ENCODE measurements at regions not wholly inside any gene's neighbourhood (a gene's known extent, or its start where the extent isn't known, plus 50 kb on each side); places are given as distances from the start of the nearest gene placed in this dataset.

DNA sequence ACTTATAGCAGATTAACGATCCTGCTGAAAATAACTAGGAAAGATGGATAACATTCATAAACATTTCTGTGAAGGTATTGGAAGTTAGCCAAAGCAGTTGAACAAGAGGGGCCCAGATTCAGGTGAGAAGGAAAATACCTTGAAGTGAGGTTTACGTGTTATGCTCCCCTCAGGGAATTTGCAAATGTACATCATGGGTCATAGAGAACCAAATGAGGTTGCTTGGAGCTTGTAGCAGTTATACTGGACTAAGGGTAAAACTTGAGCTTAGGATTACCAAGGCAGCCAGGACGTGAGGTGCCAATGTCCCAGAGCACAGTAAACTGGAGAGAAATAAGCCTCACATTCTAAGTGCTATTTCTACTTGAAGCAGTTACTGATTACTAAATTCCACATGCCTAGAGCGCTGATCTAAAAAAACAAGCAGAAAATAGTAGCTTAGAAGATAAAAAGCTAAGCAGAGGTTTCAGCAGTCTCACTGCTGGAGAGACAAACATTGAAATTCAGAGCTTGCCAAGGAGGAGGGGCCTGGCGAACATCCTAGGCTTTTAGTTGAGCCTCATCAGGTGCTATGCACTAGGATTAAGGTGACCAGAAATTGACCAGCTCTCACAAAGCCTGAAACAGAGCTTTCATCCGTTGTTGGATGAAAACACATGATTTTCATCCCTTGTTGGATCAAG is 136.7 kb upstream of the FAM20A start:
- no peak for DNase-seq

DNA sequence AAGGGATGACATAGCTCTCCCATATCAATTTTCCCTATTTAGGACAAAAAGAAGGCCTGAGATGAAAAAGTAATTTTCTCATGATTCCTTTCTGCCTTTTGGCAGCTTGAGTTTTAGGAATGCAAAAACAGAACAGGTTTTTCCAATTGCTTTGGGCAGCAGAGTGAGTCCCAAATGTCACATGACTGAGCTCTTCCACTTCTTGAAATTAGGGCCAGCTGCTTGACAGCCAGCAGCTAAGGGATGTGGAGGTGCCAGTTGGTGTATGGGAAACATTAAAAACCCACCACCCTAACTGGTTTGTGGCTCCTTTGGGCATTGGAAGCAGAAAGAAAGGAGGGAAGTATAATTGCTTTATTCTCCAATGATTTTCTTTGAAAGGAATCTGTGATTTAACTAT is 133.8 kb upstream of the FAM20A start:
- no peak for DNase-seq

DNA sequence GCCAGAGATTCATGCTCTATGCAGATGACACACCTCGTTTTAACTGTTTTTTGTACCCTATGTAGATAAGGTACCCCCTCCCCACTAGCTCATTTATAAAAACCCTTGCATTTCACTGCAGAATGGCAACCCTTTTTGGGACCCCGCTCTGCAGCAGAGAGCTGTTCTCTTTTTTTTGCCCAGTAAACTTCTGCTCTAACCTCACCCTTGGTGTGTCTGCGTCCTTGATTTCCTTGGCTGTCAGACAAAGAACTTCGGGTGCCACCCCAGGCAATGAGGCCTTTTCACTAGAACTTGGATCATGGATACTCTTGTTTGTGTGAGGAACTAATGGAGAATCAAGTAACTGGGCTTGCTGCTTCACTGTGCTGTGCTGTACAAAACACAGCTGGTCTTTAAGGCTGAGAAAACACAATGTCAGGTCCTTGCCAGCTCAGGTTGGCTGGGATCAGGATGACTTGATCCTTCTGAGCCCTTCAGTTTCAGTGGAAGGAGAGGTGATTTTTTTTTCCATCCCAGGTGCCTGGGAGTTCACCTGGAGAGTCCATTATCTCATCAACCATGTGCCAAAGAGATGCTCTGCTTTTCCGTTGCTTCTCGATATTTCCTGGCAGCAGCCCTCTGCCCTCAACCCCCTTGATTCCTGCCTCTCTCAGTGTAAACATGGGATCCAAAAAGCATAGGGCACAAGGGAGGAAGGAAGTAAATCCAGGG is 133.2 kb upstream of the FAM20A start:
- no peak for DNase-seq

DNA sequence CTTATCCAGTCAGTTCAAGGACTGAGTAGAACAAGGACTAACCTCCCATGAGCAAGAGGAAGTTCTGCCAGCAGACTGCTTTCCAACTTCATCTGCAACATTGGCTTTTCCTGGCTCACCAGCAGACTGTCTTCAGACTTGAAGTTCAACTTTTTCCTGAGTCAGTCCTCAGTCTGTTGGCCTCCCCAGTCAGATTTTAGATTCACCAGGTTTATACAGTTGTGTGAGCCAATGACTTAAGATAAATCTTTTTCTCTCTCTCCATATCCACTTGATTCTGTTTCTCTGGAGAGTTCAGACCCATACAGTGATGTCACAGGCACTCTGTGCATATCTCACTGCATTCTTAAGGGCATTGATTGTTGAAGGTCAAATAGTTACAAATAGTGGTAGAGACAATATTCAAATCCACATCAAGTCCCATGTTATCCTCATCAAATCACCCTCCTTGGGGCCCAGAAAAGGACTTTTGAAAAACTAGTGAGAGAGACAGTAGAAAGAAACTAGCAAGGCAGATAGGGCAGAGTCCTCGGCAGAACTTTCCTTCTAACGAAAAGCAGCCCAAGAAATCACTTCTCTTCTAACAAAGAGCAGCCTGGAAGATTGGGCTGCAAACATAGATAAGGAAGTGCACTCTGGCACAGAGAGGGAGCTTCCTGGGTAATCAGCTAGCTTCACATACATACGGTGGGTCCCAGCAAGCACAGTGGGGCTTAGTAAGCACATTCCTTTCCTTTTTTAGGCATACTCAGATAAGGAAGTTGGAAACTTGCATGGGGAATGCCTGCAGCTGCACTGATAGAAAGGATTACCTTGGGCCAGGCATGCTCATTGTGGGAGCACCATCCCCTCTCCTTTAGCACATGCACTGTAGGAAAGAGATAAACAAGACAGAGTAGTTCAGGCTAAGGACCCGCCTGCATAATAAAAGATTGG is 132.3 kb upstream of the FAM20A start:
- DNase-seq: no peak

DNA sequence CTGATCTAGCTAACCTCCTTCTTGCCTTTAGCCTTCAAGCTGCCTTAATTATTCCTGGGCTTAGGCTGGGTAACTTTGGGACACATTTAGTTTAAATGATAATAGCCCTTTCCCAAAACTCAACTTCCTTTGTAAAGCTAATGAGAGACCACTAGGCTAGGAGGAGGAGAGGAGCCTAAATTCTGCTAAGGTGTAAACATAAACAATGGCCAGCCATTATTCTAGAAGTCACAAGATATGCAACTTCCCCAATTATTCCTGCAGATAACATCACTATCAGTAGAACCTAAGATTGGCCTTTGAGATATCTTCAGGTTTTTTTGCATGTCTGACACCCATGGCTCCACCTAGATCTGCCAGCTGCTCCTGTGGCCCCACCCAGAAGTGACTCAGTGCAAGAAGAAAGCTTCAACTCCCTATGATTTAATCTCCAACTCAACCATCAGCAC is 131.2 kb upstream of the FAM20A start:
- DNase-seq: no peak

DNA sequence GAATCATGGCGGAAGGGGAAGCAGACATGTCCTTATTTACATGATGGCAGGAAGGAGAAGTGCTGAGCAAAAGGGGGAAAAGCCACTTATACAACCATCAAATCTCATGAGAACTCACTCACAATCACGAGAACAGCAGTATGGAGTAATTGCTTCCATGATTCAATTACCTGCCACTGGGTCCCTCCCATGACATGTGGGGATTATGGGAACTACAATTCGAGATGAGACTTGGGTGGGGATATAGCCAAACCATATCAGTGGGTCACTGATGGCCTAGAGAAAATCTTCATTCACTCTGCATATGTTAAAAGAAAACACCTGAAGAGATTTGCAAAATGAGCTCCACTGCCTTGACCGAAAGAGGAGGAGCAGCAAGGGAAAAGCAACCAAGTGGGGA is 130.3 kb upstream of the FAM20A start:
- no peak for DNase-seq

DNA sequence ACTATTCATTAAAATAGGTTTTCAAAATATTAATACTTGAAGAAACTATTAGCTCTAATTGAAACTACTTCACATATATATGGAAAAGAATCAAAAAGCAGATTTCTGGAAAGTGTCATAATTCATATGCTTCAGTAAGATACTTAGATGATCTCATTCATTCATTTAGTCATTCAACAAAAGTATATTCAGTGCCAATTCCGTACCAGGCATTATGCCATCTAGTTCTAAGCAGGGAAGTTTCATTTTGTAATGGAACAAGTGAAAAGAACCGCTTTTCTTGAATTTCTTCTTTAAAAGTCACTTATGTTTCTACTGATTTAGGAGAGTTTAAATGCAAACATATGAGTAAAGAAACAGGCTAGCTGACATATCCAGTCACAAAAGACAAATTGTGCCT is 118.3 kb upstream of the FAM20A start:
- no peak for DNase-seq

DNA sequence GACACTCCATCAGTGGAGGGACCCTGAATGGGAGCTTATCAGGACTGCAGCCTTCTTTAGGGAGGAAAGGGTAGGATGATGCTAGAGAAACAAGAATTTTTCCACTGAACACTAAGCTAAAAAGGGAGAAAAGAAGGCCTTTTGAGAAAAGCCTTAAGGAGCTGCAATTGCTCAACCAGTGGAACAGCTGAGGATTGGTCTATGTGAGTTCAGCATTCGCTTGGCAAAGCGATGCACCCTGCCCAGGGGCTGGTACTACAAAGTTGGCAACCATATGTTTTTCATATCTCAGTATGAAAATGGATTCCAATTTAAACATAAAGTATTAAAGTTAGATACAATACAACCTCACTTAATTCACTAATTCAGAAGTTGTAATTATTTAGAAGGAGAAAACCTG is 117.8 kb upstream of the FAM20A start:
- DNase-seq: no peak

DNA sequence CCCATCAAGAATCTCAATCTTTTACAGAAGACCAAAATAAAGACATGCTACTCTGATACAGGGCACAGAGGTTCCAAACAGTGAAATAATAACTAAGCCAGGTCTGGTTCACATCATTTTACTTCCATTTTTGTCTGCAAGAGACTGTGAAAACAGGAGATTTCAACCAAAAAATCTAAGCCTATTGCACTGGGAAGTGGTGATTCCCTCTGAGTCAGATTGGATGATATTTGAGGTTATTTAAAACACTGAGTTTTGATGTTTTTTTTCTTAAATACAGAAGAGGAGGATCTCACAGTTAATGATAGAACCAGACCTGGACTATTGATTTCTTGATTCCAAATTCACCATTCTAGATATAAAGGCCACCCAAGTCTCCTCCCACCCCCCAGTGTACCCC is 117.3 kb upstream of the FAM20A start:
- no peak for DNase-seq

DNA sequence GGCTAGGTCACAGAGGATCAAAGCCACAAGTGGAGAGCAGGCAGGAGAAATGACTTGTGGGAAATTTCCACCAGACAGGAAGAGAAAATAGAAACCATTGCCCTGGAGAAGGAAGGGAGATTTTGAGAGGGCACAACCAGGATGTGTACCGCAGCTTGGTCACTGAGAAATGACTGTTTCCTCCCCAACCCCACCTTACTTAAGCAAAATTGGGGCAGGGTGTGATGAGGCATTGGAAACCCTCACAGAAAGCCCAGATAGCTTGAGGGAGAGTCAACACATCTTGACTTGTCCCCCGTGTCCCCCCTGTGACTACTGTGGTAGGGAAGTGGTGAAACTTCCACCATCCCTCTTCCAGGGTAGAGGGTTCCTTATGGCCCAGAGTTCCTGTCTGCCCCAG is 113.5 kb upstream of the FAM20A start:
- no peak for DNase-seq

DNA sequence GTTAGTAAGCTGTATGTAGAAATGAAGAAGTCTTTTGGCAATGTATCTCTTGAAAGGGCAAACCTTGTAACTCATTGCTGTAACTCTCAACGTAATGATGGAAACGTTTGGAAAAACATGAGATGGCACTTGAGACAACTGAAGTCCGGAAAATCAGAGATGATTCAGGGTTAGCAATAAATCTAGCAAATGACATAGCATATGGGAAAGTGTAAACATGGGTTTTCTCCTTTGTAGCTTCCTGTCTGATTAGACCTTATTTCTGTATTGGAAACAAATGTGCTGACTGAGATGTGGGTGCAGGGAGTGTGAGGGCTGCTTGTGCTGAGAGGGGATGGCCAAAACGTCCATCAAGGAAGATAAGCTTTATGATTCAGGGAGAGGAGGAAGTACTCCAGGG is 110.7 kb upstream of the FAM20A start:
- no peak for DNase-seq

DNA sequence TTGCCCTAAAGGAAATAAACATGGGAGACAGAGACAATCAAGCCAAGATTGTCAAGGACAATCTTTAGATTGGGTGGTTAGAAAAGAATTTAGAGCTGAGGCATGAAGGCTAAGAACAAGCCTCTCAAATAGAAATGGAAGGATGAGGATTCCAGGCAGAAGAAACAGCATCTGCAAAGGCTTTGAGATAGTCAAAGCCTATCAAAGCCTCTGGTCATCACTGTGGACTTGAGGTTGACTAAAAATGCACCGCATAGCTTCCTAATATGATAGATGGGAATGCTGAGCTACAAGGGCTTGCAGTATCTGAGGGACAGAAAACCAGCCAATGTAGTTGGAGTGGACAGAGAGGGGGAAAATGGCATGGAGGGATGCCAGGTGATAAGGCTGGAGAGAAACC is 109.8 kb upstream of the FAM20A start:
- no peak for DNase-seq

DNA sequence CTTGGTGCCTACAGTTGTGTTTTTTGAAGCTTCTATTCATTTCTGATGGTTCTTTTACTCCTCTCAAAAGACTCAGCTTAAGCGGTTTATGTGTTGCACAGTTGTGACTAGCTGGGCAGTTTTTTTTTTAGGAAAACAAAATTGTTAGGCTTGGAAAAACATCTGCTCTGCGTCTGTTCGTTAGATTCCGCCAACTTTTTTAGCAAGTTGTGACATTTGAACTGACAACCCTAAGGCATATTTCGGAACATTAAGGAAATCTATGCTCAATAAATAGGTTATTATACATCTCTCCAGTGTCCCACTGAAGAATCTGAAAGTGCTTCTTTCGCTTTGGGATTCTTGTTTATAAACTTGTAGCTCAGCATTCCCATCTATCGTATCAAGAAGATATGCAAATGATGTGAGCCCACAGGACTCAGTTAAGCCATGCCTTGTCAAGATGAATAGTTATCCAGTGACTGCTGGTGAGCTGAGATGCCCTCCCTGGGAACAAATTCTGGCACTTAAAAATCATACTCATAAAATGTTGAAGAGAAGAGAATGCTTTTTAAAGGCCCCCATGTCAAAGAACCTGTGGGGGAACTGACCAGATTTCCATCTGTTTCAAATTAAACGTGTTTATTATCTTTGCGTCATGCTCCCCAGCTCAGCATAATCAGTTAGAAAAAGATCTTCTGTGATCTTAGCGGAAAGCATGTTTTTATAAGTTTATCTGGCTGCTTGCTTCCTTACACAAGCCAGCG is 109.0 kb upstream of the FAM20A start:
- no peak for DNase-seq

DNA sequence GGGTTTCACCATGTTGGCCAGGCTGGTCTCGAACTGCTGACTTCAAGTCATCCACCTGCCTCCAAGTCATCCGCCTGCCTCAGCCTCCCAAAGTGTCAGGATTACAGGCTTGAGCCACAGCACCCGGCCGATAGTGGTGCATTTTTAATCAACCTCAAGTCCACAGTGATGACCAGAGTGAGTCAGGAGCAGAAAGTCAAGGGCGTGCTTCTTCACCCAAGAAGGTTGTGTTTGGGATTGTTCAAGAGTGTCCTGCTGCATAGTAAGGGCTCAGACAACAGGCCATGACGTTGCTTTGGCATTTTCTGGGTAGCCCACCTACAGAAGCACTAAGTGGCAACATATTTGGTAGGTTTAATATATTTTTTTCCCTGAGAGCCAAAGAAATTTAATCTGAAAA is 108.3 kb upstream of the FAM20A start:
- no peak for DNase-seq

DNA sequence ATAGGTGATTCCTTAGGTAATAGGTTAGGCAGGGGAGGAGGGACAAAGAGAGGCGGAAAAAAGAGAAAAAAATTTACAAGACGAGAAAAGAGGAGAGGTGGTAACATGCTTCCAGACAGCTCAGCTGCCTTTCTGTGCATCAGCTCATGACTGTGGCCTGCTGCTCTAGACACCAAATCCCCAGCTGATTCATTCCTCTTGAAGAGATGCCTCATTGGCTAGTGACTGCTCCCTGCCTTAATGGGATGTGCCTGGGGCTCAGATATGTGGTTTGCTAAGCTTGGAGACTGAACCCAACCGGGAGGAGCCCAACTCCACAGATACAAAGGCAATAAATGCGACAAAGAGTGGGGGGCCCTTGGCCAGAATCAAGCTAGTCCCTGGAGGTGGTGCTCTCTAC is 105.9 kb upstream of the FAM20A start:
- no peak for DNase-seq

DNA sequence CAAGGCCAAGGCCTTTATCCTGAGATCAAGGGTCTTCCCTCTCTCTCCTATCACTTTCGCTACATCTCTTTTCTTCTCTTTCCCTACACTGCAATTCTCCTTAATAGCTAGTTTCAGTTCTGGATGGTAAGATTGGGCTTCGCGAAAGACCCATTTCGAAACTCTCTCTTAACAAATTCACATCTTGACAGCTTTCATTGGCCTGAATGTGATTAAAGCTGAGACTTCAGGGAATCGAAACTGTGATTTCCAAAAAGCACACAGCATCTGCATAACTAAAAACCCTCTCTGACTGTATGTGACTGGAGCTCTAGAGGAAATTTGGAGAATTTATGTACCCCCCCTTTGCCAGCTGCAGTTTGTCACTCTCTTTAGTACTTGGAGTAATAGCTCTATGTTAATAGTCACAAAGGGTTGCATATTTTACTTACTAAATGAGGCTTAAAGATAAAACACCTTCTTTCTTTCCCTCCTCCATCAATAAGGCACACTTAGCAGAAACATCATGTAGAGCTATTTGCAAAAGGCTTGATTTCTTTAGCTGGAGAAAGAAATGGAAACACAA is 105.3 kb upstream of the FAM20A start:
- DNase-seq: no peak

DNA sequence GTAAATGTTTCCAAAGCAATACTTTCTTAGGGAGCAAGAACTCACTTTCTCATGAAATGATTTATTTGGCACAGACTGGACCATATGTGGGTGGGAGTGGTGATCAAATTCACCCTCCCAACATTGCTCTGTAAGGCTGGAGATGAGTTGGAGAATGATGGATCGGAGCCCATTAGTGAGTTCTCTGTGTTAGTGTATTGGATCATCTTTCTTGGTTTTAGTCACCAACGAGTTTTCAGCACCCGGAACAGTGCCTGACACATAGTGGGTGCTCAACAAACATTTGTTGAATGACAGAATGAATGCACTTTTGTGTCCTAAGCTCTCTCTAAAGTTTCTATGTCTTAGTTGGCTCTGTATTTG is 104.5 kb upstream of the FAM20A start:
- DNase-seq: no peak

DNA sequence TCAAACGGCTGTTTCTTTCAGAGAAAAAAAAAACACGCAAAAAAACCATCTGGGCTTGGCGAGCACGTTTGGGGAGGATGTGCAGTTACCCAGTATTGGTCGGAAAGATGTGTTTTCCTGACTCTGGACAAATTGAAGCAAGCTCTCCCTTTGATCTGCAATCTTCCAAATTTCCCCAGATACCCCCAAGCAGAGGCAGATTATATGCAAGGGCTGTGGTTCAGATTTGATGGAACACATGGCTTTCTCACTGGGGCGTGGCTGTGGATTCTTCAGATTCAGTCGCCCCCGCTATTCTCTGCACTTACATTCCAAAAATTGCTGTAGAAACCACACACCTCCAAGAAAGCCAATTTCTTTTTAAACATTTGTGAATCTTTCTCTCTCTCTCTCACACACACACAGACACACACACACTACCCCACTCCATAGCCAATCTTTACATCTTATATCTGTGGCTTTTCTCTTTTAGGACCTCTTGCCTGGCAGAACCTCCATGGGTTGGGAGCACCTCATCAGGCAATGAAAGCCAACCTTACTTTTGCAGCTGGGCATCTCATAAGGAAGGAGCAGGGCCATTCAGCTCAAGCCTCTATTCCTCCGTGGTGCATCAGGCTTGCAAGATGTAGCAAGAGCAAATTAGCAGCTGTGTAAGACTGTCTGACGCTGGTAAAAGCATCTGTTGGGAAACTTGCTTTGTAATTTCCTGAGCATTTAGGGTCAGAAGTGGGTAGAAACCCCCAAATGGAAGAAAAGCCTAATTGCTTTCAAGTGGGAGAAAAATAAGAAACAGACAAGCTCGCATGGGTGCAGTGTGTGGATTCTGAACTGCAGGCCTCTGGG is 103.9 kb upstream of the FAM20A start:
- DNase-seq: no peak

DNA sequence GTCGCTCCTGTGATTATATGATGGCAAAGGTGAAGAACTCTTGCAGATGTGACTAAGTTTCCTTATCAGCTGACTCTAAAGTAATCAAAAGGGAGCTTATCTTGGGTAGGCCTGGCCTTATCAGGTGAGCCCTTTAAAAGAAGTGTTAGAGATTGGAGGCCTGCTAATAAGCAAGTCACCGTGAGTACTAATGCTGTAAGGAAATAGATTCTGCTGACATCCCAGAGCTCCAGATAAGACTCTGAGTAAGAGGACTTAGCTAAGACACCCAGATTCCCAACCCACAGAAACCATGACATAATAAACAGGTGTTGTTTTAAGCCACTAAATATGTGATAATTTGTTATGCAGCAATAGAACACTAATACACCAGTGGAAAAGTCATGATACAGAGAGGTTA is 99.9 kb upstream of the FAM20A start:
- no peak for DNase-seq

DNA sequence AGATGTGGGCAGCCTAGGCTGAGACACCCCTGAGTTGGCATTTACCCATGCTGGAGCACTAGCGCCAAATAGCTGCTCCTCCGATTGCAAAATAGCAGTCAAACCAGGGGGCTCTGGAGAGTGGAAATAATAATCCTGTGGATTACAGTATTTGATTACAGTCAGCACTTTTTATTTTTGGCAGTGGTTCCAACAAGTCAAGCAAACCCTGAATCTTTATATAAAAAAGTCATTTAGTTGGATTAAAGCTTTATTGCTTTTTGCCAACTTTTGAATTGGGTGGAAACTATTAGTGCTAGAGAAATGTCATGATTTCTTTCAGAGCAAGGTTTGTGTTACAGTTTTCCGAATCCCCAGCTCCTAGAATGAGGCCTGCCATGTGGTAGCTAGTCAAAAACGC is 99.3 kb upstream of the FAM20A start:
- no peak for DNase-seq

DNA sequence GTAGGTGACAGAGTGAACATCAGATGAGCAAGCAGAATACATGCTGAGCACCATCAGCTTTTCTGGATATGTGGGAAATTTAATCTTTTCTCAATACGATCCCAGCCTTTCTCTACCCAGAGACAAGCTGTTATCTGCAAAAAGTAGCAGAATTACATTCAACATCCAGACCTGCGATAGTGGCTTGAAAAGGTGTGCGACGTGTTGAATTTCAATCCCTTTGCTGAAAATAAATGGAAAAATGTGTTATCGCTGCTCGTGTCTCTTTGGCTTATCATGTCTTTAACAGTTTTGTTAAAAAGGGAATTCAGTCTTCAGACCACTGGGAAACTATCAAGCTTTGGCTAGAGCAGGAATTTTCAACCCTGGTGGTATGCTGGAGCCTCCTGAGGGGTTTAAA is 98.8 kb upstream of the FAM20A start:
- DNase-seq: no peak

DNA sequence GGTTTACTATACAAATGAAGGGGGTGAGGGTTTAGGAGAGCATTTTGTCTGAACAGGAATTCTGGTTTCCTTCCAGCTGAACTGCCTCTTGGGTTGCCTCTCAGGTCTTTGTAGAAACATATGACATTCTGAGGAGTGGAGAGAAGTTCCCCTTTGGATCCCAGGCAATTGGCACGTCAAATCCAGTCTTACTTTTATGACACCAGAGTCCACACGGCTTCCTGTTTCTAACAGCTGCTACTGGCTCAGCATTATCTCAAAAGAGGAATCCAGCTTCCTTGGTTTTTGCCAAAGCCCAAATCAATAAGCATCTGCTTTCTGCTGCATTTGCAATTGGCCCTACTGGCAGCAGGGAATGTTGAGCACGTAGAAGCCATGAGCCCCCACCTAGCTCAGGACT is 97.6 kb upstream of the FAM20A start:
- no peak for DNase-seq

Measured in NCI-H2081 treated with DMSO at 0.1 percent for 48 hours (cell line).